Kidney tubule cell (primary cell): ENCODE measurements at regions not wholly inside any gene's neighbourhood (a gene's known extent, or its start where the extent isn't known, plus 50 kb on each side); places are given as distances from the start of the nearest gene placed in this dataset.

ENCODE experiments used
- DNase-seq: peaks from one replicate; pipeline ENCODE4 v3.0.0-alpha.2; 2018; ENCODE audit warnings: low spot score

GRCh38 chr16:52235186-52235585, 311.8 kb downstream of the TOX3 start:
- DNase-seq = no peak

GRCh38 chr16:52234626-52235025, 312.3 kb downstream of the TOX3 start:
- no peak for DNase-seq

- DNase-seq = no peak
Measured at GRCh38 chr16:52229471-52229870, 317.5 kb downstream of the TOX3 start.

- peak; percentile 73 for DNase-seq
Measured at GRCh38 chr16:52227851-52228250, 319.1 kb downstream of the TOX3 start.

GRCh38 chr16:52212841-52213240, 334.1 kb downstream of the TOX3 start:
- DNase-seq = peak; percentile 28

- no peak for DNase-seq
Measured at GRCh38 chr16:52209227-52209626, 337.7 kb downstream of the TOX3 start.

GRCh38 chr16:52203096-52203495, 343.8 kb downstream of the TOX3 start:
- peak; percentile 88 for DNase-seq

- no peak for DNase-seq
Measured at GRCh38 chr16:52193441-52193840, 353.5 kb downstream of the TOX3 start.

GRCh38 chr16:52191531-52192134, 355.3 kb downstream of the TOX3 start:
- peak; percentile 68 for DNase-seq

GRCh38 chr16:52184336-52184735, 362.6 kb downstream of the TOX3 start:
- no peak for DNase-seq

- no peak for DNase-seq
Measured at GRCh38 chr16:52182840-52183239, 364.1 kb downstream of the TOX3 start.

- no peak for DNase-seq
Measured at GRCh38 chr16:52174168-52174567, 372.8 kb downstream of the TOX3 start.

- no peak for DNase-seq
Measured at GRCh38 chr16:52171481-52171880, 375.5 kb downstream of the TOX3 start.

GRCh38 chr16:52167328-52167727, 379.6 kb downstream of the TOX3 start:
- no peak for DNase-seq

GRCh38 chr16:52165961-52166360, 381.0 kb downstream of the TOX3 start:
- DNase-seq = no peak

GRCh38 chr16:52149003-52149402, 397.9 kb downstream of the TOX3 start:
- no peak for DNase-seq

GRCh38 chr16:52141871-52142270, 405.1 kb downstream of the TOX3 start:
- DNase-seq = no peak

- no peak for DNase-seq
Measured at GRCh38 chr16:52128361-52128760, 418.6 kb downstream of the TOX3 start.

- no peak for DNase-seq
Measured at GRCh38 chr16:52123842-52124241, 423.1 kb downstream of the TOX3 start.

- DNase-seq = no peak
Measured at GRCh38 chr16:52123061-52123839, 423.7 kb downstream of the TOX3 start.

- no peak for DNase-seq
Measured at GRCh38 chr16:52117171-52117570, 429.8 kb downstream of the TOX3 start.

GRCh38 chr16:52114379-52114778, 432.6 kb downstream of the TOX3 start:
- DNase-seq = peak; percentile 78

- DNase-seq = peak; percentile 51
Measured at GRCh38 chr16:52113533-52114183, 433.3 kb downstream of the TOX3 start.
